Astrocyte of the spinal cord (primary cell): ENCODE measurements at regions not wholly inside any gene's neighbourhood (a gene's known extent, or its start where the extent isn't known, plus 50 kb on each side); places are given as distances from the start of the nearest gene placed in this dataset.

Source experiments
- DNase-seq: peaks from one replicate; pipeline ENCODE4 v3.0.0; 2011; ENCODE audit warnings: low read depth, low spot score
- H3K4me3 ChIP-seq: 2 replicates; pipeline ENCODE4 v1.5.1; 2011; ENCODE audit warnings: low read depth, mild to moderate bottlenecking, low read length, moderate library complexity
- in situ Hi-C: cut with HindIII; loops from 2 replicates; pipeline ENCODE4 v1.10.0; 2017; ENCODE audit warnings: low sequenced_read_pairs
- TF ChIP-seq, protein P1 (sequence below): IDR thresholded peaks from 2 replicates; pipeline ENCODE4 v1.5.1; 2012; ENCODE audit warnings: low read depth, mild to moderate bottlenecking, low read length, inconsistent platforms

DNA sequence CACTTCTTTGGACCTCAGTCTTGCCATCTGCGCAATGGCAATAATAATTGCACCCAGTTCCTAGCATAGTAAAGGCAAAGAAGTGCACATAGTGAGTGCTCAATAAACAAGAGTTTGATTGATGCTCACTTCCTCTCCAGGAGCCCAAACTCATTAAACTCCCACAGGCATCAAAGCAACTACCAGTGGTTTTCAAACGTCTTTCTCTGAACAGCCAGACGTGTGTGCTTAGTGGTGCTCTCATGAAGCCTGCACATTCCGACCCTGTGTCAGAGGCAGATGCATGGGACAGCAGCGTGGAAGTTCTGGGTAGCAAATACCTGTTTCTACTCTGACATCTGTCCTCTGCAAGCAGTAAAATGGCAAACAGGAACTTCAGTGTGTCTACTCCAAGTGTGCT, 146.3 kb upstream of the MAFB start:
- in situ Hi-C loops, result no loop called here
- no peak overlapping the region for H3K4me3 ChIP-seq
- TF ChIP-seq, protein P1, sequence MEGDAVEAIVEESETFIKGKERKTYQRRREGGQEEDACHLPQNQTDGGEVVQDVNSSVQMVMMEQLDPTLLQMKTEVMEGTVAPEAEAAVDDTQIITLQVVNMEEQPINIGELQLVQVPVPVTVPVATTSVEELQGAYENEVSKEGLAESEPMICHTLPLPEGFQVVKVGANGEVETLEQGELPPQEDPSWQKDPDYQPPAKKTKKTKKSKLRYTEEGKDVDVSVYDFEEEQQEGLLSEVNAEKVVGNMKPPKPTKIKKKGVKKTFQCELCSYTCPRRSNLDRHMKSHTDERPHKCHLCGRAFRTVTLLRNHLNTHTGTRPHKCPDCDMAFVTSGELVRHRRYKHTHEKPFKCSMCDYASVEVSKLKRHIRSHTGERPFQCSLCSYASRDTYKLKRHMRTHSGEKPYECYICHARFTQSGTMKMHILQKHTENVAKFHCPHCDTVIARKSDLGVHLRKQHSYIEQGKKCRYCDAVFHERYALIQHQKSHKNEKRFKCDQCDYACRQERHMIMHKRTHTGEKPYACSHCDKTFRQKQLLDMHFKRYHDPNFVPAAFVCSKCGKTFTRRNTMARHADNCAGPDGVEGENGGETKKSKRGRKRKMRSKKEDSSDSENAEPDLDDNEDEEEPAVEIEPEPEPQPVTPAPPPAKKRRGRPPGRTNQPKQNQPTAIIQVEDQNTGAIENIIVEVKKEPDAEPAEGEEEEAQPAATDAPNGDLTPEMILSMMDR, result no peak
- no peak for DNase-seq

DNA sequence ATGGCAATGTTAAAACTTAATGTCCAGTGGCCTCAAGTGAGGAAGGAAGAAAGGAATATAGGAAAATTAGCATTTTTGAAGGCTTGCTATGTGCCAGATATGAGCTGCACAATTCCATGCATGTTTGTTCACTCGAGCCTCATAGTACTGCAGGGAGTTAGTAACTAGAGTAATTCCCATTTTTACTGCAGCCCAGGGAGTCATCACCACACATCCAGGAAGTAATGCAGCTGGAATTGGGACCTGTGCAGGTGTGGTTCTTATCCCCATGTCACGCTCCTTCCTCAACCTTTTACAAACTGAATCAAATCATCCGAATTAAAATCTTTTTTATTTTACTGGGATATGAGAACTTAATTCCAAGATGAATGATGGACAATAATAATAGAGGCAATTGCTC, 149.5 kb upstream of the MAFB start:
- H3K4me3 ChIP-seq, result no peak overlapping the region
- TF ChIP-seq, protein P1, result no peak
- DNase-seq, result no peak
- in situ Hi-C loops, result no loop called here

DNA sequence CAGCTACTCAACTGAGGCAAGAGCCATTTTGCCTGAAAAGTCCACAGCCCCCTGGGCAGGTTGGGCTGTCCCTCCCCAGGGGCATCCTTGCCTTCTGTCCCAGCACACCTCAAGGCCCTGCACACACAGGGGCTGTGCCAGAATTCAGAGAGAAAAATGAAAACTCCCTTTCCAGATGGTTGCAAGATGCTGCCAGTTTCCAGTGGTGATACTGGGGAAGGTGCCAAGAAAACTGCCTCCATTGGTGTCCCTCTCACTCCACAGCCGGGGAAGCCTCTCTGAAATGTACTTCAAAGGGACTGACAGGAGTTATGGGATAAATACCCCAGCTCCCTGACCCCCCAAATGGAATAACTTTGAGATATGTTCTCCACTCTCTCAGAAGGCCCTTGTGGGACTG, 154.2 kb upstream of the MAFB start:
- no peak overlapping the region for H3K4me3 ChIP-seq
- in situ Hi-C loops, result no loop called here
- TF ChIP-seq, protein P1, result no peak
- no peak for DNase-seq

DNA sequence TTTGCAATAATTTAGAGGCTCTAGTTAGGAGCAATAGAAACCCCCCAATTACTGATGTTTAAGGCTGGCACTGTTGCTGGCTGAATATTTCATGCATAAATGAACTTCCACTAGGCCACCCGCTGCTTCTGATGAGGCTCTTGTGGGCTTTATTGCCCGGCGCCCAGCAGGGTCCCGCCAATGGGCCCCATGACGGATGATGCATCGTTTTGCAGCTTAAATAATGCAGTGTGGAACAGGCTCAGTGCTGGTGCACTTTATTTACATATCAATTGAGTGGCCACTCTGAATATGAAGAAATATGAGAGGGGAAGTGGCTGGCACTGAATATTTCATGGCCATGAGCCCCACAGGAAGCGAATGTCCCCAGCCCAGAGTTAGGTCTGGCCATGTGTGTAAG, 155.3 kb upstream of the MAFB start:
- no peak overlapping the region for H3K4me3 ChIP-seq
- in situ Hi-C loops, result no loop called here
- TF ChIP-seq, protein P1, result no peak
- no peak for DNase-seq

DNA sequence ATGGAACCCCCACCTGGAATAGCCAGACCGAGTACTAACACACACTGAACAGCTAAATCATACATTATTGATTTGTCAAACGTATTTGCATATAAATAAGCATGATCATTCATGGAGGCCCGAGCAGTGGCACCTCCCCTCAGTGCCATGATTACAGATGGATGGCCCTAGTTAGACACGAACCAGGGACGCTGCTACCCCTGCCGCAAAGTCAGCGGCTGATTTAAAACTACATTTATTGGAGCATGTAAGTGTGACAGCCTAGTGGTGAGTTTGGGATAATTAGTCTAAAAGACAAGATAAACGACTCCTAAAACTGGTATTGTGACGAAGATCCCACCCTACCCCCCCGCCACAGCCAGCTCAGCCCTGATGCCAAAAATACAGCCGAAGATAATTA, 159.1 kb upstream of the MAFB start:
- no peak for DNase-seq
- no peak overlapping the region for H3K4me3 ChIP-seq
- TF ChIP-seq, protein P1, result no peak
- in situ Hi-C loops, result no loop called here

DNA sequence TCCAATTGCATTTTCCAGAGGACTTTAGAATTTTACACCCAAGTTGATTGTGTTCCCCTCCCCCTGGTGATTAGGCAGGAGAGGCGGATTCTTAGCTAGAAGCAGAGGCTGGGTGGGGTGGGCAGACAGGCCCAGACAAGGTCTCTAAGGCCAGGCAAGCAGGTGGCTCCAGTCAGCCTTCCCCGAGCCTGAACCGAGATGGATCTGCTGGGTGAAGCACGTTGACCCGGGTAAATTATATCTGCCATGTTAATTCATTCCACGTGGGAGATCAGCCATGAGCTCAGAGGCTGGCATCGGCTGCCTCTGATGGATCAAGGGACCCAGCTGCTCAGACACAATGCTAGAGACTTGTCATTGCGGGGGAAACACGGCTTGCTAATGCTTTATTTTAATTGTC, 159.5 kb upstream of the MAFB start:
- in situ Hi-C loops, result no loop called here
- no peak overlapping the region for H3K4me3 ChIP-seq
- no peak for DNase-seq
- TF ChIP-seq, protein P1, result no peak

DNA sequence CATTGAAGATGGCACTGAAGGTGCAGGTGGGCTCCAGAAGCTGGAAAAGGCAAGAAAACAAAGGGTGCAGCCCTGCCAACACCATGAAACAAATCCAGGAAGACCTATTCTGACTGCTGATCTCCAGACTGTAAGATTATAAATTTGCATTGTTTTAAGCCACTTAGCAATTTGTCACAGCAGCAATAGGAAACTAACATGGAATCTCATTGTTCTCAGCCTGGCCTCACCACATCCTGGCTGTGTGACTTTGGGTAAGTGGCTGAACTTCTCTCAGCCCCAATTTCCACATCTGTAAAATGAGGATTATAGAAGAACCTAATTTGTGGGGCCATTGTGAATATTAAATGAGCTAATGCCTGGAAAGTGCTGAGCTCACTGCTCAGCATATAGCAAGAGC, 160.4 kb upstream of the MAFB start:
- in situ Hi-C loops, result no loop called here
- DNase-seq, result no peak
- TF ChIP-seq, protein P1, result no peak

More for the DNA sequence above, 160.4 kb upstream of the MAFB start:
- H3K4me3 ChIP-seq, result no peak overlapping the region
